HG02678 (cell line): ENCODE measurements at regions not wholly inside any gene's neighbourhood (a gene's known extent, or its start where the extent isn't known, plus 50 kb on each side); places are given as distances from the start of the nearest gene placed in this dataset.
"Not testable (repeated sequence)": the region's sequence is repeated elsewhere in the genome, so short reads cannot be mapped to it uniquely, and the experiment has no call there.

Experiments
- ATAC-seq: cut with Tn5 transposase; IDR thresholded peaks from one replicate; pipeline ENCODE4 v1.9.1; 2021; ENCODE audit warnings: mild to moderate bottlenecking, moderate library complexity; ENCODE audit not compliant: unreplicated experiment

DNA sequence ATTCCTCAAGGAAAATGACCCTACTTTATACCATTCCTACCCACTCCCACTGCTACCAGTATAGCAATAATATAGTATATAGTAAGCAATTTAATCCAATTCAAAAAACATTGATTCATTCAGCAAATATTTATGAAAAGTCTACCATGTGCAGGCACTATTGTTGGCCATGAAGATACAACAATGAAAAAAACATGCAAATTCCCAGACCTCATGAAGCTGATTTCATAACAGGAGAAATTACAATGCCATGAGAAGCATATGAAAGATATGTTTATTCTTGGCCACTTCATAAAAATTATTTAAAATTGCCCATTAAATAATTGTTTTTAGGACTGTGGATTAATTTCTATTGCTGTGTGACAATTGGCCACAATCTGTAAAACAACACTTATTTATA is 315.8 kb upstream of the COL8A1 start:
- ATAC-seq: no peak

DNA sequence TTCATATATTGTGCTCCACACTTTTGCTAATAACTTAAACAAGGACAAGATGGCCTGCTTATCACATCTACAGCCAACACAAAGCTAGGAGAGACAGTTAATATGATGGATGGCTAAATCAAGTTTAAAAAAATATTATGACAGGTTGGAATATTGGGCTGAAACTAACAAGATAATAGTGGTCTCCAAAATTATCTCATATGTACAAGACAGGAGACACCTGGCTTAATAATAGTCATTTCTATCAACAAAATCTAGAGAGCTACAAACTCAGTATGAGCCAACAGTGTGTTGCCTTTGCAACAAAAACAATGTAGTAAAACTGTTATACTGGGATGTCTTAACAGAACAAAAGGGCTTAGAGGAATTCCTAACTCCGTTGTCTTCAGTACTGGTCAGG is 317.1 kb upstream of the COL8A1 start:
- ATAC-seq: no peak

DNA sequence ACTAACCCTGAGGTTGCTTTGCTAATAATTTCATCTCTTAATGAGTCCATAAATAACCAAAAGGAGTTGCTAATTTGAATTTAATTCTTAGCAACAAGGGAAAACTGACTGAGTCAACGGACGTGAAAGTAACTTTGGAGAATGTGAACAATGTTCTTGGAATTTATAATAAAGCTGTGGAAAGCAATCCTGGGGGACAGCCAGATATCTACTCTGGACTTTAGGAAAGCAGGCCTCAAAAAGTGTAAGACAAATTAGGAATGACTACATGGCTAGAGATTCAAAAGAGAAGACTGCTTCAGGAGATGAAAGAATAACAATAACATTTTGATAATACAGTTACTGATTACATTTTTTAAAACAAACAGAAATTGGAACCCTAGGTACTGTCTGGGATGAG is 318.4 kb upstream of the COL8A1 start:
- no peak for ATAC-seq

DNA sequence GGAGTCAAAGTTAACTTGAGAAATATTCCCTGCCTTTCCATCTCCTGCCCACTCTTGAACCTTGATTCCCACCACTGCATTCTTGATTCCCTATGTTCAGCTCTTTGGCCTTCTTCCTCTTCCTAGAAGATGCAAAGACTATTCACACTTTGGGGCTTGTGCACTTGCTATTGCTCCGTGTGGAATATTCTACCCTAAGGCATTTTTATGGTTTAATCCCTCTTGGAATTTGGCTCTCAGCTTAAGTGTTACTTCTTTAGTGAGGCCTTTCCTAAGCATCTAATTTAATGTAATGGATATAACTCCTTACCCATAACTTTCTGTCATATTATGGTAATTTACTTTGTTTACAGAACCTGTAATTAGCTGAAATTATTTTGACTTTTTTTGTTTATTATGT is 318.9 kb upstream of the COL8A1 start:
- ATAC-seq: no peak

DNA sequence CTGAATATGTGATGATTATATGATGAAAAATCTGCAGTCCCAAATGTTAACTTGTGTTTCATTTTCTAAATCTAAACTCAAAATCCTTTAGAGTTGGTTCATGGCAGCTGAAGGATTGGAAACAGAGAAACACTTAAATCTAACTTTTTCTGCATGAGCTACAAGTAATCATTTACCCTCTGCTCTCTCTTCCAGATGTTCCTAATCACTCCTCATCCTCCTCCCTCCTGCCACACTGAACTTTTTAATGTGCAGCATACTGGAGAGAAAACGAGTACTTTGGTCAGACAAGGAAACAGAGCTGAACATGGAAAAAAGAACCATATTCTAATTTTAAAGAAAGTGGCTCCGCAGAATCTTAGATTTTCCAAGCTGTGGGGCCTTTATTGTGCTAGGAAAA is 321.2 kb upstream of the COL8A1 start:
- ATAC-seq: no peak

DNA sequence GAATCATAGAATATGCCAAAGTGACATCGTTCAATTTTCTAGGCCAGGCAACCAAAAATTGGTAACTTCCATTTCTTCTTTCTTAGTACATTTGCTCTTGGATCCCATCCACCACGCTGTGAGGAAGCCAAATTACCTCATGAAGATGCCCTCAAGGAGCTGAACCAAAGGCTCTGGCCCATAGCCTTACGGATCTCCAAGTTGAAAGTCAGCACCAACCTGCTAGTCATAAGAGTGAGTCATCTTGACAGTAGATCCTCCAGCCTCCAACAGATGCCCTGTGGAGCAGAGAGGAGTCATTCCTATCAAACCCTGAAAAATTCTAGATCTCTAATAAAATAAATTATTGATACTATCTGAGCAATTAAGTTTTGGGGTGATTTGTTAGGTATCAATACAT is 322.5 kb upstream of the COL8A1 start:
- ATAC-seq: no peak

DNA sequence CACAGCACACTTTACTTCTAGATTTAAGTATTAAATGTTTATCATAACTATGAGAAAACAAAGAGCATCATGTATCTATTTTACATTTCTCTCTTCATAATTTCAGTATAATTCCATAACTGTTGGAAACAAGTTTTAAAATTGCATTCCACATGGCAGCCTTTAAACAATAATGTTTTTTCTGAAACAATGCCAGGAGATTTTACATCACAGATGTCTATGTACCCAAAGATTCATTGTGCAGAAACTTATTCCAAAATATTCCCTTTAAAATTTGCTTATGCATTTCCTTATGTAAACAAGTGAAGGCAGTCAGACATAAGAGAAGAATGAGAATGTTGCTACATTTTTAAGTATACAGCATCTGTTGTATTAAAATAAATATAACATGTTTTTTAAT is 324.9 kb upstream of the COL8A1 start:
- ATAC-seq: no peak

DNA sequence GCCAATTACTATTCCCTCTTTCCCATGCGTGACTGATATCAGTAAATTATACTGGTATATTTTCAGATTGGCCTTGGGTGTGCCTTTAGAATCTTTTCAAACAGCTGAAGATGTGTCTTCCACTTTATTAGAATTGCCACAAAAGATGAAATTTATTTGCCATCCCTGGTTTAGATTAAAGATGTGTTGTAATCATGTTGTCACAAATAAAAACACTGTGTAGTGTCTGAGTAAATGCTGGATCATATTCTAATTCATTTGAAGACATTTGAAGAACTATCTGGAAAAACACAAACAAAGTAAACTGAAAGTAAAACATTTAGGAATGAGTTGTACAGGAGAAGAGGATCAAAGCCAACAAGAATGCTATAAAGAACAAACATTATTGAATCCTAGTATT is 339.7 kb upstream of the COL8A1 start:
- ATAC-seq: no peak

DNA sequence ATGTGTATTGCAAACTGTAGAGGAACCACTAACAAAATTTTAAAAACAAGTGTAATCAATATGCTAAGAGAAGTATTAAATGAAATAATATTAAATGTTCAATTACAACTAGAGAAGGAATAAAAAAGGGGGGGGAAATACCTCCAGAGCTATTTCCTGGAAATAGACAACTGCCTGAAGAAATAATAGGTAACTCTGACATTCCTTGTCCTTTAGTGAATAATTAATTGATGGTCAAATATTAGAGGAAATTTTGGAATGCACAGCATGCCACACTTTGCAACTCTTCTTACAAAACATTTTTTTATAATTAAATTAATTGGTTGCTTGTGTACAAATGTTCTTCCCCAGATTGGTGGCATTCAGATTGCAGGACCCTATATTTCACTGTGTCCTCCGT is 342.6 kb upstream of the COL8A1 start:
- no peak for ATAC-seq

DNA sequence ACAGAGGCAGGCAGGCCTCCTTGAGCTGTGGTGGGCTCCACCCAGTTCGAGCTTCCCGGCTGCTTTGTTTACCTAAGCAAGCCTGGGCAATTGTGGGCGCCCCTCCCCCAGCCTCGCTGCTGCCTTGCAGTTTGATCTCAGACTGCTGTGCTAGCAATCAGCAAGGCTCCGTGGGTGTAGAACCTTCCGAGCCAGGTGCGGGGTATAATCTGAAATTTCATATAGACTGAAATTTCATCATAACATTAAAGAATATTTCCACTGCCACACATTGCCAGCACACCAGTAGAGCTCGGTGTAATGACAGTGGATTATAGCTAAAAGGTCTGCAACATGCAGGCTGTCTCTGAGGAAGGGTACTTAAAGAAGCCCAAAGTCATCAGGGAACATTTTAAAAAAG is 344.3 kb upstream of the COL8A1 start:
- not testable (repeated sequence) for ATAC-seq

DNA sequence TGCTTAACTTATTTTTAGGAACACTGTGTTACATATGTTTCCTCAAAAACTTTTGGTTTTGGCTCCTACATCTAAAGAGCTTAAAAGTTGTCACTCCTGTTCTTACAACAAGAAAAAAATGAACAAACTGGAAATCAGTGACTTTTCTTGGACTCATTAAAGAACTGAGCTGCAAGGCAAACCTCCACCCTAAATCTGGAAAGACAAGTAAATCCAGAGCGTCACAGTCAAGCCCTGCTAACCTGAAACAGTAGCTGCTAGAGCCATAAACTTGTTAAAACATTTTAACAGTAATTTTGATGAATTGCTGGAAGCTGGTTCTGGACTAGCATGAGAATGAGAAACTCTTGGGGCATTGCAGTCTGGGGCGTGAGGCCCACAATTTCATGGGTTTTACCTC is 350.5 kb upstream of the COL8A1 start:
- ATAC-seq: no peak

DNA sequence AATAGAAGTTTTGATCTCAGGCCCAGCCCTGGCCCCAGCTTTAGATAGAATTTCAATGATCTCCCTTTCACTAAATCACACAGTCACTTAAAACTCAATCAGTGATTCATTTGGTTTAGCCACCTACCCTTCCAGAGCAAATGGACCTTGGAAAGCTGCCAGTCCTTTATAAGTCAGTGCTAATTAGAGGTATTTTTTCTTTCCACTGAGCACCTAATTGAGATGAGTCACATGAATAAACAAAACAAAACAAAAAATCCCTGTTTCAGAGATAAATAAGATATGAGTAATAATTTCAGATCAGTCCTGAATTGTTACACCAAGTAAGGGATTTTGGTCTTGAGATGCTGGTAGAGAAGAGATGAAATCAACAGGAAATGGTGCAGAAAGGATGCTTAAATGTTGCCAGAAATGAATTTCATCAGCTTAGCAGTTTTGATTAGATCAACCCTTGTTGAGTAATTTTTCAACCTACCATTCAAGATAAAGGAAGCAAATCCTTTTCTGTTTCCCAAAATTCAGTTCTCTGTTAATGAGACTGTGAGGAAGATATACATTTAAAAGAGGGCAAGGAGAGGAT is 352.0 kb upstream of the COL8A1 start:
- ATAC-seq: no peak

DNA sequence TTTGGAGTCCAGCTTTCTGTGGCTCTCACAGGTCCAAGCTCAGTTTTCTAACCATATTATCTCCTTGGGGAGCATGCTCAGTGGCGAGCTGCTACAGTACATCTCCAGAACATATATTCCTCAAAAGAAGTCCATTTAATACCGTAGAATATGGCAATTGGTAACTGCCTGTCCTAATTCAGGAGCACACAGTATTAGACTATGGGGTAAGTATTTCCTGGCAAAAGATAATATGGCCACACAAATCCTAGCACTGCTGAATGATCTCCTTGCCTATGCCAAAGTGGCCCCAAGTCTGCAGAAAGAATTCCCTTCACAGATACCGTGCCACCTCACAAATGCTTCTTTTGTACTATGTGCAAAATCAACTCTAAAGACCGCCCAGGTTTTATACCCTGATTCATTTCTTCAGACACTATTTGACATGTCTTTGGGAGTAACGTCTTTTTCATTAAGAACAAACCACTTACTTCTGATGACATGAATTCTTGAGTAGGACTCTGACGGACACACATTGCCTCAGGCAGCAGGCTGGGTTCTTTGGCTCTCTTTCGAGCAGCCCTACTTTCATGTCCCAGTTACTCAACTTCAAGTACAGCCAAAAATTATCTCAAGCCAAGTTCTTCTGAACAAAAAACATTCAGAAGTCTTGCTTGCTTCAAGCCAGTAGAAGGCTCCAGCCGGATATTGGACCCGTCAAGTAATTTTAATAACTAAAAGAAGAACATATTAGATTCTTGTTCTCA is 368.3 kb upstream of the DCBLD2 start:
- no peak for ATAC-seq

DNA sequence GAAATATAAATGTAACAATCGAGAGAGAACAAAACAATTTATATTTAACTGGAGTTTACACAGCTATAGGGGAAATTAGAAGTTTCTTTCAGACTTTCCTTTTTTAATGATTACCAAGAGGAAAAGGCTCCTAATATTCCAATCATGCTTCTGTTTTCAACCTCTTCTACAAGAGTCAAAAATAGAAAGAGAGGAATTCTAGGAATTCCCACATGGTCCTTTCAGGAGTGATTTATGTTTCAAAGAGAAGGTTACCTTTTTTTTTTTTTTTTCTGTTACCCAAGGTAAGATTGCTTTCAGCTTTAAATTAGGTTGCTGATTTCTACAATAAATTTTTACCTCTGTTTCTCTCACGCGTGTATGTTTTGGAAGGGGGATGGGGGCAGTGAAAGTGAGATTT is 355.3 kb upstream of the DCBLD2 start:
- ATAC-seq: no peak

DNA sequence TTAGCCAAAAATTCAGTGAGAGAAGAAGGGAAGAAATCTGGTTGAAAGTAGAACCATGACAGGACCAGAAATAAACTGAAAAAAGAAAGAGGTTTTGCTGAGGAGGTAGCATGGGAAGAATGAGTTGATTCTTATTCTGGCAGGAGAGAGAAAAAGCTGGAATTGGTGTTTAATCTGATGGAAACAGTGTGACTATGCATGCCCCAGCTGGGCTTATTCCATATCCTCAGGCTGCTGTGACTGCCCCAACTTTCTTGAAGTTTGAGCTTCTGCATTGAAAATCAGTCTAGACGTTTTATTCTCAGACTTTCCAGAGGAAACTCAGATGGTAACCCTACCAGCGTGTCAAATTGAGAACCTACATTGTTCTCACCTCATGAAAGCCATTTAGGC is 352.5 kb upstream of the DCBLD2 start:
- ATAC-seq: no peak

DNA sequence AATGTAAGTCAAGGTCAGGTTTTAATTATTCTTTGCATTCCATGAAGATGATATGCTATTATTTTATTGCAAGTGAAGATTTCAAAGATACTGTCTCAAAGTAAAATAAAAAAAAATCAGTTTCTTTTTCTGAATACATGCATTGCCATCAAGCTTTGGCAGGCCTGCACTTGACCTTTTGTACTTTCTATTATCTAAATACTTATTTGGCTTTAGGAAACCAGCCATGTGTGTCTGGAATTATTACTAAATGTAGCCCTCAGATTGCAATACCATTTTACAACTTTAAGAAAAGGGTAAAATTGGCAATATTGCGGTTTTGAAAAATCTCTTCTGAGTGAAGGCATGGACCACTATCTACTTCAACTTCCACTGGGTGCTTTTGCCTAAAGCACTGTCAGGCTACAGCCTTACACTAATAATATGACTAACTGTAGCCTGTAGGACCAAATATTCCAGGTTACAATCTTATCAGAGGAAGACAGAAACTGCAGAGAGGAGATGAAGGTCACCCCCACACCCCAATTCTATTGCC is 349.4 kb upstream of the DCBLD2 start:
- no peak for ATAC-seq

DNA sequence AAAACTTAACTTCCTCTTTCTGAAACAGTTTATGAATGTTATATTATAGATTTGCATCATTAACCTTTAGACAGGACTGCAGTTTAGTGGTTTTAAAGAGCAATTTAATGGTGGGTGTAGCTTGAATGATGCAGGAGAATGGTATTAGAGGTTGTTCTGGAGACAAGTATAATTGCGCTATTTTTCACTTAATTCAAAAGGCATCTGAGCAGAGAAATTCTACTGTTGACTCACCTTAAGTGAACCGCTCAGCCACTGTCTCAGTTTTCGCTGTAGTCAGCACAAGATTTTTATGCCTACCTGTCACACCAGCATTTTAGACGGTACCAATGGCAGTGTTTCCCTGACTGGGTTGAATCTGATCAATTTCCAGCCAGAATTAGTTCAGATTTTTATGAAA is 348.8 kb upstream of the DCBLD2 start:
- no peak for ATAC-seq

DNA sequence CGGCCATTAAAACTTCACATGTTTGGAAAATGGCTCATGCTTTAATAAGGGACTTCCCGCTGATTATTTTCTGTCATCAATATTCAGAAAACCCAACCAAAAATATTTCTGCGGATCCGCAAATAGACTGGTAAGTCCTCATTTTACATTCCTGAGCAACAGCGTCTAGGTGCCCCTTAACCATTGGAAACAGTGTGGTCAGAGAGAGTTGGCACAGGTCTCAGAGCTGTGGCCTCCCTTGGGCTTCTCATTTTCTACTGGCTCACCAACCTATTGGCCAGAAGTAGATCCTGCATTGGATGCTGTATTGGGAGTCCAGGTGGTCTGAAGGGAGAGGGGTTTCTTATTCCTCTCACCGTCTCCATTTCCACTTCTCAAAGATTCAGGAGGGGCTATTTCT is 348.1 kb upstream of the DCBLD2 start:
- ATAC-seq: no peak

DNA sequence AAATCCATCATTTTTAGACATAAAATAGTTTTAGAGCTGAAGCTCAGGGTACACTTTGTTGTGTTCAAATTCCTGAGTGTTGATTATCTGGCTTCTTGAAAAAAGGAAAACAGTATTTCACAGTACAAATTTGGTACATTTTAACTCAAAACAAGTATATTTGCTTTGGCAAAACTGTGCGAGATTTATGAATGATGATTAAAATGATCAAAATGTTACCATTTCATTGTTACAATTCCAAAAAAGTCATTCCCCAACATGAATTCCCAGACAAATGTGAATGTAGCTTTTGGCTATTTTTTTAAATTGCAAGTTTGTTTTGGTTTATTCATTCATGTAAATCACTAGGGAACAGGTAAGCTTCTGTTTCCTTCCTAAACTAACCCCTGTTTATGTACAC is 347.4 kb upstream of the DCBLD2 start:
- ATAC-seq: no peak

DNA sequence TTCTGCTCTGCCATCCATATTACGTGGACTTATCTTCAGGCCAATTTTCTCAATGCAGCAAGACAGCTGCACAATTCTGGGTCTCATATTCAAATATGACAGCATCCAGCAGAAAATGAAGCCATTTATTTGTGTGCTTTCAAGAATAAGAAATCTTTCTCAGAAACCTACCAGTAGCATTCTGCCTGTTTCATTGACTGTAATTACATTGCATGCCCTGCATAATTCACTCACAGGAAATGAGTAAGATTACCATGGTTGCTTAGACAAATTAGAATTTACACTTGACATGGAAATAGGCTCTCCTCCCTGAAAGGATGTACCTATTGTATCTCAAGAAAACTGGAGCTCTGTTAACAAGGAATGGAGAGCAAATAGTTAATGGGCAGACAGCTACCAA is 346.6 kb upstream of the DCBLD2 start:
- ATAC-seq: no peak

DNA sequence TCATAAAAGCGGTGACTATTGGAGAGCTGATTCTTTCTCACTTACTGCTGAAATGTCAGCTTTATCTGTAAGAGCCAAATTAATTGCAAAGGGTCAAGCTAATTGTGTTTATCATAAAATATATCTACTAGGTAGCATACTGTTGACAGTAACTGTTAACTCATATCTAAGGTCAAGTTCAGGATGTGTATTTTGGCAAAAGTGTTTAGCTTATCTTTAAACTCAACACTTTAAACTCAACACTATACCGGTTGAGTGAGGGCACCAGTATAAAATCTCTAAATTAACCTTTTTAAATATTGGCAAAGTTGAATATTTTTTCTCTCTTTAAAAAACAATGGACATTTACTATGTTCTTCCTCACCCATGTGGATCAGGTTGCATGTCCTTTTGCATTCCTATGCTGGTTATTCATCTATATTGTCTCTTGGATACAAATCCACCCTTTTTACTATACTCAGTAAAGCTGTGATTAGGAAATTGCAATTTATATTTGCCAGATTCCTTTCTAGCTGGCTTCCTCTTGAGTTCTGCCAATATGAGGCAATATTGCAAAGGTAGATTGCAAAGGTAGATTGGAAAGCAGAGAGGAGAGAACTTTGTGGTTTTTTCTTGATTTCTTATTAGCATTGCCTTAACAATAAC is 344.6 kb upstream of the DCBLD2 start:
- ATAC-seq: no peak

DNA sequence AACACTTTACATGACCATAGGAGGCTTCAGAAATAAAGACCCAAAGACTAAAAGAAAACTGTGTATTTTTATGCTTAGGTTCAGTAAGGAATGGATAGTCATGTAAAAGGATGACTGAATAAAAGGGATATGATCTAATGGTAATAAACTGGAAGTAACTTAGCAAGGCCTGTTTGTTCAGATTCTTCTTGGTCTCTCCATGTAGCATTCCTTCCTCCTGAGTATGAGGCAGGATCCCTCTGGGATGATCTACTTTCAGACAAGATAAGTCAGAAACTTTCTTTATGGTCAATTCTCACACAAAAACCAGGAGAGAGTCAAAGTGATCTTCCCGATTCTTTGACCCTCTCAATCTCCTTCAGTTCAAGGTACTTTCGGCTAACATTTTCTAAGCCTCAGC is 340.8 kb upstream of the DCBLD2 start:
- no peak for ATAC-seq
